ENCODE measurements at regions not wholly inside any gene's neighbourhood (a gene's known extent, or its start where the extent isn't known, plus 50 kb on each side); places are given as distances from the start of the nearest gene placed in this dataset.

GRCh38 chr17:59456428-59456827 is 109.0 kb upstream of the DHX40 start:
- Histone ChIP-seq H3K4me3 (no peak overlapping the region), H2AFZ (no peak overlapping the region), H3K27ac (ENCODE audit: low read depth) (no peak overlapping the region), H3F3A (replicated peaks; ENCODE audit: low read depth) (no peaks in the 10 kb centered on the region), H3K9me2 (ENCODE audit: insufficient read depth) (no peaks in the 10 kb centered on the region), H3K36me3 (ENCODE audit: insufficient read depth) (no peaks in the 10 kb centered on the region), H3K4me1 (ENCODE audit: insufficient read depth) (no peaks in the 10 kb centered on the region), H4K20me1 (replicated peaks; ENCODE audit: insufficient read depth) (no peaks in the 10 kb centered on the region; the same call in 1 of the 2 replicates), H3K79me2 (replicated peaks; ENCODE audit: insufficient read depth) (no peaks in the 10 kb centered on the region), H3K27me3 (ENCODE audit: insufficient read depth) (no peaks in the 10 kb centered on the region), H3K4me2 (no peak overlapping the region)
- Mint-ChIP-seq H3K36me3 (ENCODE audit: low read depth) (no peaks in the 10 kb centered on the region), H3K9me3 (no peaks in the 10 kb centered on the region), H3K27me3 (ENCODE audit: insufficient read depth, low read depth, poor library complexity) (no peaks in the 10 kb centered on the region), H3K27ac (no peak overlapping the region), H3K4me3 (no peak overlapping the region), H3K4me1 (no peaks in the 10 kb centered on the region)
- ATAC-seq (no peak), DNase-seq (ENCODE audit: low spot score) (no peak)
- TF ChIP-seq NANOG (IDR thresholded peaks at IDR 0.05; ENCODE audit: borderline replicate concordance) (no peak), ZNF331 (CRISPR knock-in tag; IDR thresholded peaks at IDR 0.05; ENCODE audit: low read depth) (no peak), CREB1 (CRISPR knock-in tag; IDR thresholded peaks at IDR 0.05; ENCODE audit: low read depth) (no peak), EZH2 (IDR thresholded peaks at IDR 0.05; ENCODE audit: low read depth, unreplicated experiment) (no peak), CTCF (conservative IDR thresholded peaks at IDR 0.05; ENCODE audit: low read depth in 2 of 2) (no peak), REST (IDR thresholded peaks at IDR 0.05; ENCODE audit: unreplicated experiment) (no peak)

GRCh38 chr17:59456923-59457615 is 108.3 kb upstream of the DHX40 start:
- no peak for ATAC-seq
- no peaks in the 10 kb centered on the region for H3K36me3 Mint-ChIP-seq (ENCODE audit: low read depth)
- TF ChIP-seq ZNF462 (CRISPR knock-in tag; IDR thresholded peaks at IDR 0.05) (no peak), POLR2AphosphoS5 (IDR thresholded peaks at IDR 0.05; ENCODE audit: low read depth) (no peak), NANOG (IDR thresholded peaks at IDR 0.05; ENCODE audit: borderline replicate concordance) (no peak), ZNF331 (CRISPR knock-in tag; IDR thresholded peaks at IDR 0.05; ENCODE audit: low read depth) (no peak), EZH2 (IDR thresholded peaks at IDR 0.05; ENCODE audit: low read depth, unreplicated experiment) (no peak), STAT1 (IDR thresholded peaks at IDR 0.05; ENCODE audit: unreplicated experiment) (no peak), CREB1 (CRISPR knock-in tag; IDR thresholded peaks at IDR 0.05; ENCODE audit: low read depth) (no peak)

More at GRCh38 chr17:59456923-59457615, 108.3 kb upstream of the DHX40 start:
- H3K36me3 ChIP-seq (ENCODE audit: insufficient read depth), result no peaks in the 10 kb centered on the region
- H3K27me3 ChIP-seq (ENCODE audit: insufficient read depth), result no peaks in the 10 kb centered on the region
- no peak overlapping the region for H3K4me3 ChIP-seq
- Mint-ChIP-seq H3K9me3 (no peaks in the 10 kb centered on the region), H3K4me3 (no peak overlapping the region), H3K27me3 (ENCODE audit: insufficient read depth, low read depth, poor library complexity) (no peaks in the 10 kb centered on the region), H3K4me1 (no peaks in the 10 kb centered on the region), H3K27ac (no peak overlapping the region)
- DNase-seq (ENCODE audit: low spot score), result no peak
- H3K4me1 ChIP-seq (ENCODE audit: insufficient read depth), result no peaks in the 10 kb centered on the region
- H2AFZ ChIP-seq, result peak overlapping the region; percentile 32; the same call in 1 of the 2 replicates
- H3K4me2 ChIP-seq, result no peak overlapping the region
- H3K27ac ChIP-seq (ENCODE audit: low read depth), result no peak overlapping the region
- H4K20me1 ChIP-seq (replicated peaks; ENCODE audit: insufficient read depth), result no peaks in the 10 kb centered on the region; the same call in 1 of the 2 replicates
- no peaks in the 10 kb centered on the region for H3K79me2 ChIP-seq (replicated peaks; ENCODE audit: insufficient read depth)
- no peaks in the 10 kb centered on the region for H3F3A ChIP-seq (replicated peaks; ENCODE audit: low read depth)
- H3K9me2 ChIP-seq (ENCODE audit: insufficient read depth), result no peaks in the 10 kb centered on the region
